ENCODE measurements at regions not wholly inside any gene's neighbourhood (a gene's known extent, or its start where the extent isn't known, plus 50 kb on each side); places are given as distances from the start of the nearest gene placed in this dataset.

GRCh38 chr9:89956331-89956730, 351.5 kb downstream of the GADD45G start:
- no peaks in the 10 kb centered on the region for H3K27me3 ChIP-seq
- H3K27ac ChIP-seq: no peak overlapping the region
- H3K4me3 ChIP-seq: no peak overlapping the region
- intact Hi-C loops (cut with DNase I; ENCODE audit: low total_unique reads): no loop called here
- no peak for TF ChIP-seq CTCF (IDR thresholded peaks at IDR 0.05)
- TF ChIP-seq POLR2A (IDR thresholded peaks at IDR 0.05): no peak
- no peak for DNase-seq
- no peaks in the 10 kb centered on the region for H3K36me3 ChIP-seq
- H3K4me1 ChIP-seq: no peaks in the 10 kb centered on the region
- no peaks in the 10 kb centered on the region for H3K9me3 ChIP-seq

- no peak for DNase-seq
These were observed 352.1 kb downstream of the GADD45G start for GRCh38 chr9:89956907-89957306.

GRCh38 chr9:89958086-89958485, 353.3 kb downstream of the GADD45G start:
- intact Hi-C loops (cut with DNase I; ENCODE audit: low total_unique reads): no loop called here
- Histone ChIP-seq H3K4me3 (no peak overlapping the region), H3K9me3 (no peaks in the 10 kb centered on the region), H3K4me1 (no peaks in the 10 kb centered on the region), H3K27me3 (no peaks in the 10 kb centered on the region), H3K27ac (no peak overlapping the region), H3K36me3 (no peaks in the 10 kb centered on the region)
- TF ChIP-seq CTCF (IDR thresholded peaks at IDR 0.05) (no peak), POLR2A (IDR thresholded peaks at IDR 0.05) (no peak)
- no peak for DNase-seq

More at GRCh38 chr9:89956907-89957306, 352.1 kb downstream of the GADD45G start:
- H3K9me3 ChIP-seq: no peaks in the 10 kb centered on the region
- no peak for TF ChIP-seq POLR2A (IDR thresholded peaks at IDR 0.05)
- TF ChIP-seq CTCF (IDR thresholded peaks at IDR 0.05): no peak
- H3K36me3 ChIP-seq: no peaks in the 10 kb centered on the region
- no peak overlapping the region for H3K4me3 ChIP-seq
- intact Hi-C loops (cut with DNase I; ENCODE audit: low total_unique reads): no loop called here
- H3K27ac ChIP-seq: no peak overlapping the region
- no peaks in the 10 kb centered on the region for H3K27me3 ChIP-seq
- H3K4me1 ChIP-seq: no peaks in the 10 kb centered on the region

- no peak for DNase-seq
- no peaks in the 10 kb centered on the region for H3K27me3 ChIP-seq
- TF ChIP-seq POLR2A (IDR thresholded peaks at IDR 0.05): no peak
- no peak for TF ChIP-seq CTCF (IDR thresholded peaks at IDR 0.05)
- H3K27ac ChIP-seq: peak overlapping the region; percentile 42 to 45
- H3K4me1 ChIP-seq: no peaks in the 10 kb centered on the region
- intact Hi-C loops (cut with DNase I; ENCODE audit: low total_unique reads): no loop called here
- no peaks in the 10 kb centered on the region for H3K36me3 ChIP-seq
- H3K9me3 ChIP-seq: no peaks in the 10 kb centered on the region
- H3K4me3 ChIP-seq: peak overlapping the region in 1 of 2 donors; percentile 19
These were observed 357.0 kb downstream of the GADD45G start for GRCh38 chr9:89961616-89962341.

- Histone ChIP-seq H3K36me3 (no peaks in the 10 kb centered on the region), H3K4me3 (no peak overlapping the region), H3K9me3 (no peaks in the 10 kb centered on the region), H3K4me1 (no peaks in the 10 kb centered on the region), H3K27ac (no peak overlapping the region), H3K27me3 (no peaks in the 10 kb centered on the region)
- intact Hi-C loops (cut with DNase I; ENCODE audit: low total_unique reads): no loop called here
- no peak for DNase-seq
- TF ChIP-seq POLR2A (IDR thresholded peaks at IDR 0.05) (no peak), CTCF (IDR thresholded peaks at IDR 0.05) (no peak)
These were observed 358.5 kb downstream of the GADD45G start for GRCh38 chr9:89963280-89963679.
